Thyroid gland (tissue), 4 donors: ENCODE measurements at regions not wholly inside any gene's neighbourhood (a gene's known extent, or its start where the extent isn't known, plus 50 kb on each side); places are given as distances from the start of the nearest gene placed in this dataset.

Experiments used
- DNase-seq, 2 donors: peaks; one replicate each; pipeline ENCODE4 v3.0.0-alpha.2; 2019
- H3K27ac ChIP-seq, 3 donors: fragments of 200-600 bp; sonication (generic); 1 replicate in 2 of 3; 2 replicates in 1 of 3; pipeline ENCODE4 v1.5.1; 2016 to 2019; ENCODE audit warnings: mild to moderate bottlenecking in 1 of 3, moderate library complexity in 1 of 3
- H3K27me3 ChIP-seq: fragments of 200-600 bp; sonication (generic); one replicate; pipeline ENCODE4 v1.5.1; 2019
- H3K36me3 ChIP-seq, 2 donors: fragments of 200-600 bp; sonication (generic); one replicate each; pipeline ENCODE4 v1.5.1; 2016 to 2019
- H3K4me1 ChIP-seq, 2 donors: fragments of 200-600 bp; sonication (generic); one replicate each; pipeline ENCODE4 v1.5.1; 2017 to 2019
- H3K4me3 ChIP-seq, 3 donors: fragments of 200-600 bp; sonication (generic); replicated peaks in 1 of 3; 1 replicate in 2 of 3; 2 replicates in 1 of 3; pipeline ENCODE4 v1.5.1; 2016; ENCODE audit warnings: mild to moderate bottlenecking in 1 of 3
- H3K9me3 ChIP-seq: fragments of 200-600 bp; sonication (generic); one replicate; pipeline ENCODE4 v1.5.1; 2017
- POLR2A ChIP-seq, 2 donors: fragments of 450-650 bp; IDR thresholded peaks; one replicate each; pipeline ENCODE4 v1.6.1; 2017; ENCODE audit warnings: antibody characterized with exemption in 2 of 2, mild to moderate bottlenecking in 2 of 2, moderate library complexity in 1 of 2
- WGBS, 2 donors: methylation state at CpG; one replicate each; pipeline ENCODE4 v1.1.5; 2017; 5-methylcytosine and 5-hydroxymethylcytosine counted together
- intact Hi-C: fragments of 100-400 bp; cut with DNase I; formaldehyde crosslinking; loops from one replicate; pipeline ENCODE4 v1.15.1; 2023
- TF ChIP-seq, protein P1 (sequence below), 6 experiments: fragments of 200-600 bp in 3 of 6; fragments of 450-650 bp in 3 of 6; sonication (generic) in 3 of 6; IDR thresholded peaks; one replicate each; pipeline ENCODE4 v1.5.1; 2016 to 2019; ENCODE audit warnings: antibody characterized with exemption in 6 of 6, mild to moderate bottlenecking in 2 of 6, inconsistent platforms in 1 of 6, moderate library complexity in 1 of 6

DNA sequence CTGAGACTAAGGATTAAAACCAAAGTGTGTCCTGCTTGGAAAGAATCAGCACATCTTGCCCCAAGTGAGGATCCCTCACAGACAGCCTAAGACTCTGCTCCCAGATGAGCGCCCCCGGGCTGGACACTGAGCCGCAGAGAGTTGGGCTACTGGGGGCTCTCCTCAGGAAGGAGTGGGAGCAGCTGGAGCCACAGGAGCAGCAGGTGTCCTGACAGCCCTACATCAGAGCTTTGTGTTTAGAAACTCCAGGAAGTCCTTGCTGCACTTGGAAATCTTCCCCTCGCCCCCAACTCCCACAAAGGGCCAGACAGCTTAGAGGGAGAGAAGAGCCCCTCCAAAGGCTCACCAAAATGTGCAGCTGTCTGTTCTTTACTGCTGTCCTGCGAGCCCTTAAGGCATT is 172.2 kb downstream of the HERPUD2 start:
- intact Hi-C loops: loop anchor here (10.0 kb wide), 1 partner anchor 338 kb away; no protein-coding TSS in a partner anchor
- no peak for DNase-seq

DNA sequence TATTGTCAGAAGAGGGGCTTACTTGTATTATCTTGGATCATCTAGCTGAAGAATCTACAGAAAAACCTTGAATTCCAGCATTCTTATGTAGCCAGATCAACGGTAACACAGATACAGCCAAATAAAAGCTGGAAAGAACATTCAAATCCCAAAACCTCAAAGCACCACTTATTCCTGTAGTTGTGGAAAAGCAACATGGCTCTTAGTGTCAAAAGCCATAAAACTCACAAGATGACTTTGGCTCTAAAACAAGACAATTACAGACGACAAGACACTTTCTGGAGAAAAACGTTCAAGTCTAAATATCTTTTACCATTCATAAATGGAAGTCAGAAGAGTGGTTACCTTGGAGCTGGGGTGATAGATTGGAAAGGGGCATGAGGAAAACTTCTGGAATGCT is 173.0 kb downstream of the HERPUD2 start:
- intact Hi-C loops: loop anchor here (10.0 kb wide), 1 partner anchor 337 kb away; no protein-coding TSS in a partner anchor

More for the DNA sequence above, 172.2 kb downstream of the HERPUD2 start:
- Histone ChIP-seq H3K4me3 (no peak overlapping the region), H3K9me3 (no peaks in the 10 kb centered on the region), H3K36me3 (no peaks in the 10 kb centered on the region), H3K27me3 (no peaks in the 10 kb centered on the region), H3K27ac (no peak overlapping the region), H3K4me1 (no peaks in the 10 kb centered on the region)
- 20 to 40% methylated on average over 5 of the region's 5 CpGs for WGBS, 2 donors
- no peak for TF ChIP-seq POLR2A (IDR thresholded peaks at IDR 0.05)
- TF ChIP-seq, protein P1, sequence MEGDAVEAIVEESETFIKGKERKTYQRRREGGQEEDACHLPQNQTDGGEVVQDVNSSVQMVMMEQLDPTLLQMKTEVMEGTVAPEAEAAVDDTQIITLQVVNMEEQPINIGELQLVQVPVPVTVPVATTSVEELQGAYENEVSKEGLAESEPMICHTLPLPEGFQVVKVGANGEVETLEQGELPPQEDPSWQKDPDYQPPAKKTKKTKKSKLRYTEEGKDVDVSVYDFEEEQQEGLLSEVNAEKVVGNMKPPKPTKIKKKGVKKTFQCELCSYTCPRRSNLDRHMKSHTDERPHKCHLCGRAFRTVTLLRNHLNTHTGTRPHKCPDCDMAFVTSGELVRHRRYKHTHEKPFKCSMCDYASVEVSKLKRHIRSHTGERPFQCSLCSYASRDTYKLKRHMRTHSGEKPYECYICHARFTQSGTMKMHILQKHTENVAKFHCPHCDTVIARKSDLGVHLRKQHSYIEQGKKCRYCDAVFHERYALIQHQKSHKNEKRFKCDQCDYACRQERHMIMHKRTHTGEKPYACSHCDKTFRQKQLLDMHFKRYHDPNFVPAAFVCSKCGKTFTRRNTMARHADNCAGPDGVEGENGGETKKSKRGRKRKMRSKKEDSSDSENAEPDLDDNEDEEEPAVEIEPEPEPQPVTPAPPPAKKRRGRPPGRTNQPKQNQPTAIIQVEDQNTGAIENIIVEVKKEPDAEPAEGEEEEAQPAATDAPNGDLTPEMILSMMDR (IDR thresholded peaks at IDR 0.05): no peak

DNA sequence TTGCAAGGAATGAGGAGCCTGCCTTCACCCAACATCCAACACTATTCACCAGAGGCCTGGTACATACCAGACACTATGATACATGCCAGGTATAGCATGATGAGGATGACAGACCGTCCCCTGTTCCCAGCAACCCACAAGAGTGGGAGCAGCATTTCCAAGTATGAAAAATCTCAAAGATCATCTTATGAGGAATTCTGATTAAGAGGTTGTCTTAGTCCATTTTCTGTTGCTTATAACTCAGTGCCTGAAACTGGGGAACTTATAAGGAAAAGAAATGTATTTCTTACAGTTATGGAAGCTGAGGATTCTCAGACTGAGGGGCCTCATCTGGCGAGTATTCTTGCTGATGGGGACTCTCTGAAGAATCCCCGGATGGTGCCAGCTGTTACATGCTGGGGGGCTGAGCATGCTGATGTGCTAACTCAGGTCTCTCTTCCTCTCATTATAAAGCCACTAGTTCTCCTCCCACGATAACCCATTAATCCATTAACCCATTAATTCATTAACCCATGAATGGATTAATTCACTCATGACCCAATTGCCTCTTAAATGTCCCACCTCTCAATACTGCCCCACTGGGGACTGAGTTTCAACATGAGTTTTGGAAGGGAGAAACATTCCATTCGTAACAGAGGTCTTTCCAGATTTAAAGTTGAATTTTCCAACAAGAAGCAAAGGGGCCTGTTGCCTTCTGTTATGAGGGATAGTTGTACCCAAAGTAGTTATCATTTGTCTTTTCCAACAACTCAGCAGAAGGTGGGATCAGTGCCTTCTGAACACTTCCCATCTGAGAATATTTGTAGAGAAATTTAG is 173.9 kb downstream of the HERPUD2 start:
- no peak overlapping the region for H3K4me3 ChIP-seq
- 55 to 57% methylated on average over 5 of the region's 5 CpGs for WGBS, 2 donors
- no peak for TF ChIP-seq POLR2A (IDR thresholded peaks at IDR 0.05)
- TF ChIP-seq, protein P1 (IDR thresholded peaks at IDR 0.05): no peak
- no peaks in the 10 kb centered on the region for H3K27me3 ChIP-seq
- no peaks in the 10 kb centered on the region for H3K9me3 ChIP-seq
- no peak overlapping the region for H3K27ac ChIP-seq
- DNase-seq: no peak
- no peaks in the 10 kb centered on the region for H3K4me1 ChIP-seq
- intact Hi-C loops: loop anchor here (10.0 kb wide), 1 partner anchor 336 kb away; no protein-coding TSS in a partner anchor
- no peaks in the 10 kb centered on the region for H3K36me3 ChIP-seq

More for the DNA sequence above, 173.0 kb downstream of the HERPUD2 start:
- H3K4me3 ChIP-seq: no peak overlapping the region
- 50 to 54% methylated on average over 3 of the region's 3 CpGs for WGBS, 2 donors
- TF ChIP-seq POLR2A (IDR thresholded peaks at IDR 0.05): no peak
- TF ChIP-seq, protein P1 (IDR thresholded peaks at IDR 0.05): no peak
- no peaks in the 10 kb centered on the region for H3K36me3 ChIP-seq
- H3K27me3 ChIP-seq: no peaks in the 10 kb centered on the region
- H3K4me1 ChIP-seq: no peaks in the 10 kb centered on the region
- H3K27ac ChIP-seq: no peak overlapping the region
- no peak for DNase-seq
- H3K9me3 ChIP-seq: no peaks in the 10 kb centered on the region

DNA sequence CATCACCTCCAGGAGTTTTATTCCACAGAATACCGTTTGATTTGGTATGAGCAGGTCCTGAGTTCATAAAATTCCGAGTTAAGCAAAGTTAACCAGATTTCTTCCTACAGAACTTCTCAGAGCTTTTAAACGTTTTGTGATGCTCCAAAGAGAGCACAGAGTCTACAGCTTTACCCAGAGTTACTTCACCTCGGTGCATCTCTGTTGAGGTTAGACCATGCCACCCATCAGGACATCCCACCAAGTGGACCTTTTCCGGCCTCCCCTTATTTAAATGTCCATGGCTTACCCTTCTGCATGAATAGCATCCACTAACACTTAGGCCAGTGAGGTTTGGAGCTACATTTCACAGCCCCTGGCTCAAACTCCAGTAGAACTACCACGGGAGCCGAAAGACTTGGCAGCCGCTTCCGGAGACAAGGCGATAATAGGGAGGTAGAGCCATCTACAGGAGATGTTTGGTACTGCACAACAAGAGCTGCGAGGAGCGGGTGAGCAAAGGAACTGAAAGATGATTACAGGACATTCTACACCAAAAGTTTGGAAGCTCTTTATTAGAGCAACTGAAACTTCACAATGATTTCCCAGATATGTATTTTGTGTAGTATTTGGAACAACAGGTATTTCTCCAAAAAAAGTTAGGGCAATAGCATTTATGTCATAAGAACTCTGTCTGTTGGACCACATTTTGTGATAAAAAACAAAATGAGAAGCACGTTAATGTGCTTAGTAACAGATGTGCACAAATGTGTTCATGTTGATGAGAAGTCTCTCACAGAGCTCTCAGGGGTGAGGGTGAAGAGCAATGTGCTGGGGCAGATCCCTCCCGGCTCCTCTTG is 174.7 kb downstream of the HERPUD2 start:
- TF ChIP-seq, protein P1 (IDR thresholded peaks at IDR 0.05): peak; percentile 60 to 90 (median 78)
- TF ChIP-seq POLR2A (IDR thresholded peaks at IDR 0.05): no peak
- no peaks in the 10 kb centered on the region for H3K36me3 ChIP-seq
- intact Hi-C loops: loop anchor here (10.0 kb wide), 1 partner anchor 335 kb away; no protein-coding TSS in a partner anchor
- H3K27me3 ChIP-seq: no peaks in the 10 kb centered on the region
- H3K4me1 ChIP-seq: no peaks in the 10 kb centered on the region
- peak; percentile 70 to 75 for DNase-seq
- no peak overlapping the region for H3K27ac ChIP-seq
- WGBS, 2 donors: 37% methylated on average over 14 of the region's 14 CpGs
- no peaks in the 10 kb centered on the region for H3K9me3 ChIP-seq
- H3K4me3 ChIP-seq: no peak overlapping the region
